Smooth muscle cell (in vitro differentiated cells): ENCODE measurements at regions not wholly inside any gene's neighbourhood (a gene's known extent, or its start where the extent isn't known, plus 50 kb on each side); places are given as distances from the start of the nearest gene placed in this dataset.

ENCODE experiments used
- DNase-seq: peaks from one replicate; lab custom pipeline; 2025; ENCODE audit not compliant: unreplicated experiment; lab: John Stamatoyannopoulos, UW
- H2AFZ ChIP-seq: fragments of 200-600 bp; sonication (generic); 2 replicates; pipeline ENCODE4 v1.6.0; 2016; ENCODE audit warnings: antibody characterized with exemption, low read depth, mild to moderate bottlenecking
- H3F3A ChIP-seq: fragments of 200-600 bp; sonication (generic); 2 replicates; pipeline ENCODE4 v1.6.0; 2017; ENCODE audit warnings: antibody characterized with exemption, low read depth
- H3K27ac ChIP-seq: fragments of 200-600 bp; sonication (generic); 2 replicates; pipeline ENCODE4 v1.5.1; 2016; ENCODE audit warnings: low read depth, mild to moderate bottlenecking
- H3K27me3 ChIP-seq: fragments of 200-600 bp; sonication (generic); 2 replicates; pipeline ENCODE4 v1.6.1; 2016; ENCODE audit warnings: low read depth, mild to moderate bottlenecking
- H3K36me3 ChIP-seq: fragments of 200-600 bp; sonication (generic); 2 replicates; pipeline ENCODE4 v1.5.1; 2016; ENCODE audit warnings: low read depth
- H3K4me1 ChIP-seq: fragments of 200-600 bp; sonication (generic); 2 replicates; pipeline ENCODE4 v1.5.1; 2016; ENCODE audit warnings: low read depth
- H3K4me2 ChIP-seq: fragments of 200-600 bp; sonication (generic); 2 replicates; pipeline ENCODE4 v1.6.0; 2016; ENCODE audit warnings: mild to moderate bottlenecking
- H3K4me3 ChIP-seq: fragments of 200-600 bp; sonication (generic); 2 replicates; pipeline ENCODE4 v1.5.1; 2016; ENCODE audit warnings: mild to moderate bottlenecking
- H3K79me2 ChIP-seq: fragments of 200-600 bp; sonication (generic); 2 replicates; pipeline ENCODE4 v1.6.0; 2016; ENCODE audit warnings: low read depth, mild to moderate bottlenecking
- H3K9ac ChIP-seq: fragments of 200-600 bp; sonication (generic); 2 replicates; pipeline ENCODE4 v1.6.0; 2016; ENCODE audit warnings: low read depth
- H3K9me3 ChIP-seq: fragments of 200-600 bp; sonication (generic); replicated peaks from 2 replicates; pipeline ENCODE4 v1.5.1; 2016; ENCODE audit warnings: low read depth
- H4K20me1 ChIP-seq: fragments of 200-600 bp; sonication (generic); 2 replicates; pipeline ENCODE4 v1.6.0; 2016; ENCODE audit warnings: low read depth
- CTCF ChIP-seq: fragments of 200-600 bp; sonication (generic); IDR thresholded peaks from 2 replicates; pipeline ENCODE4 v1.5.1; 2017; ENCODE audit warnings: borderline replicate concordance, mild to moderate bottlenecking, antibody characterized with exemption; ENCODE audit not compliant: insufficient read depth, poor library complexity, severe bottlenecking
- WGBS: methylation state at CpG from one replicate; pipeline ENCODE4 v1.1.7; 2016; ENCODE audit warnings: low lambda C conversion rate; 5-methylcytosine and 5-hydroxymethylcytosine counted together

- H3K4me1 ChIP-seq, result no peaks in the 10 kb centered on the region
- no peaks in the 10 kb centered on the region for H3K9me3 ChIP-seq
- H2AFZ ChIP-seq, result no peak overlapping the region
- no peak overlapping the region for H3K27ac ChIP-seq
- H3K27me3 ChIP-seq, result peaks cover 3% of the 10 kb centered on the region
- H4K20me1 ChIP-seq, result no peaks in the 10 kb centered on the region
- 95% methylated on average over 4 of the region's 4 CpGs for WGBS
- H3K79me2 ChIP-seq, result no peaks in the 10 kb centered on the region
- no peaks in the 10 kb centered on the region for H3F3A ChIP-seq
- no peak overlapping the region for H3K4me3 ChIP-seq
- no peak overlapping the region for H3K9ac ChIP-seq
- H3K36me3 ChIP-seq, result no peaks in the 10 kb centered on the region
- no peak overlapping the region for H3K4me2 ChIP-seq
- TF ChIP-seq CTCF, result no peak
- no peak for DNase-seq
Measured at GRCh38 chr6:137434640-137435039, 59.6 kb downstream of the OLIG3 start.

- Histone ChIP-seq H3K9me3 (no peaks in the 10 kb centered on the region), H3K27me3 (peaks cover 3% of the 10 kb centered on the region), H3K9ac (no peak overlapping the region), H3K4me1 (no peaks in the 10 kb centered on the region), H3K4me3 (no peak overlapping the region), H3K79me2 (no peaks in the 10 kb centered on the region), H2AFZ (no peak overlapping the region), H3F3A (no peaks in the 10 kb centered on the region), H4K20me1 (no peaks in the 10 kb centered on the region), H3K27ac (no peak overlapping the region), H3K4me2 (no peak overlapping the region), H3K36me3 (no peaks in the 10 kb centered on the region)
- DNase-seq, result no peak
- WGBS, result 89% methylated on average over 4 of the region's 4 CpGs
- TF ChIP-seq CTCF, result no peak
Measured at GRCh38 chr6:137432054-137432611, 62.1 kb downstream of the OLIG3 start.

- no peak overlapping the region for H3K27ac ChIP-seq
- DNase-seq, result no peak
- no peak overlapping the region for H2AFZ ChIP-seq
- H3K4me3 ChIP-seq, result no peak overlapping the region
- no peaks in the 10 kb centered on the region for H4K20me1 ChIP-seq
- H3K79me2 ChIP-seq, result no peaks in the 10 kb centered on the region
- H3K36me3 ChIP-seq, result no peaks in the 10 kb centered on the region
- H3K4me1 ChIP-seq, result no peaks in the 10 kb centered on the region
- no peak for TF ChIP-seq CTCF
- H3K27me3 ChIP-seq, result peaks cover 3% of the 10 kb centered on the region
- no peak overlapping the region for H3K4me2 ChIP-seq
- no peaks in the 10 kb centered on the region for H3K9me3 ChIP-seq
- H3K9ac ChIP-seq, result no peak overlapping the region
- 85% methylated on average over 4 of the region's 4 CpGs for WGBS
- no peaks in the 10 kb centered on the region for H3F3A ChIP-seq
Measured at GRCh38 chr6:137430954-137431353, 63.2 kb downstream of the OLIG3 start.

- TF ChIP-seq CTCF, result no peak
- Histone ChIP-seq H4K20me1 (no peaks in the 10 kb centered on the region), H3F3A (no peaks in the 10 kb centered on the region), H3K27ac (no peak overlapping the region), H3K36me3 (no peaks in the 10 kb centered on the region), H3K4me3 (no peak overlapping the region), H3K27me3 (no peaks in the 10 kb centered on the region), H3K9me3 (no peaks in the 10 kb centered on the region), H3K4me2 (no peak overlapping the region), H3K9ac (no peak overlapping the region), H3K4me1 (peaks cover 7% of the 10 kb centered on the region), H2AFZ (no peak overlapping the region), H3K79me2 (no peaks in the 10 kb centered on the region)
- 90% methylated on average over 7 of the region's 7 CpGs for WGBS
- DNase-seq, result no peak
Measured at GRCh38 chr6:137427656-137428290, 66.4 kb downstream of the OLIG3 start.
